ENCODE measurements at regions not wholly inside any gene's neighbourhood (a gene's known extent, or its start where the extent isn't known, plus 50 kb on each side); places are given as distances from the start of the nearest gene placed in this dataset.
A peak's percentile ranks its signal among the peaks of the same experiment; 100 is the strongest.

DNA sequence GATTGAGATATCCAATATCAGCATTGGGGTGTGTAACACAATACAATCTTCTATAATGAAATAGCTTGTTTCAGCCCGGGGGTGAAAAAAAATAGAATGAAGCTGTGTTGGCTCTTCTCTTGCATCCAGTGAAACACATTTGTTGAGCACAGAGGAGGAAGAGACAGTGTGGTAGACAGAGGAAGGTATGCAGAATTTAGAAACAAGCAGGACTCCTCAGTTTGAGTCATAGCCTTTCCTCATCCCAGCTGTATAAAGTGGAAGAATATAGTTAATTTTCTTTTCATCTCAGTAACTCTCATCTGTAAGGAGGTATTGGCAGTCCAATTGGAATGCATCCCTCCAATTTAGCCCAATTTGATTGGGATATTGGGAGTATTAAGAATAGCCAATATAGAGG is 302.2 kb upstream of the VLDLR start:
- no peak for DNase-seq

DNA sequence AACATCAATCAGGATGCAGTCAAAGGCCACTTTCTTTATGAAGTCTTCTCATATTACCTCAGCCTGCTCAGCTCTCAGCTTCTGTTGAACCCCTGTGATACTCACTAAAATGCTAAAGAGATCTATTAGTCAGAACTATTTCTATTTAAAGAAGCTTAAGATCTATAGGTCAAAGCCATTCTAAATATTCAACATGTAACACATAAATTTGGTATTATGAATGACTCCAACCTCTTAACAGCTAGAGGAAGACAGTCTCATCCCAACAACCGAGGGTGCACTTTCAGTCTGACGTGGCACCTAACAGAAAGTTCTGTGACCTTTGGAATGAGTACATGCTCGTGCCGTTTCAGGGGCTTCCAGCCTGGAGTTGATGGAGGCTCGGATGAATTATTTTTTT is 301.5 kb upstream of the VLDLR start:
- no peak for DNase-seq

DNA sequence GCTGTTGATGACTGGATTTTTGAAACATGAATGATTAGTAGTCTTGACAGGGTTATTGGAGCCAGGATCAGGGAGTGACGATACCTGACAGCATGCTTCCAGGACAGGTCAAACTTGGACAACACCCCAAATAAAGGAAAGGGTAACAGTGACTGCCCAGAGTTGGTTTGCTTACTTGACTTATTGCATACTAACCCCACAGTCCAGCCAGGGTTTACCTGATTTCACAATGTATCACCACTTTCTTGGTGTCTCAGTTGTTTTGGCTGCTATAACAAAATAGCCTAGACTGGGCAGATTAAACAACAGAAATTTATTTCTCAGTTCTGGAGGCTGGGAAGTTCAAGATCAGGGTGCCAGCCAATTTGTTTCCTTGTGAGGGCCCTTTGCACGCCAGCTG is 301.0 kb upstream of the VLDLR start:
- DNase-seq, result no peak

DNA sequence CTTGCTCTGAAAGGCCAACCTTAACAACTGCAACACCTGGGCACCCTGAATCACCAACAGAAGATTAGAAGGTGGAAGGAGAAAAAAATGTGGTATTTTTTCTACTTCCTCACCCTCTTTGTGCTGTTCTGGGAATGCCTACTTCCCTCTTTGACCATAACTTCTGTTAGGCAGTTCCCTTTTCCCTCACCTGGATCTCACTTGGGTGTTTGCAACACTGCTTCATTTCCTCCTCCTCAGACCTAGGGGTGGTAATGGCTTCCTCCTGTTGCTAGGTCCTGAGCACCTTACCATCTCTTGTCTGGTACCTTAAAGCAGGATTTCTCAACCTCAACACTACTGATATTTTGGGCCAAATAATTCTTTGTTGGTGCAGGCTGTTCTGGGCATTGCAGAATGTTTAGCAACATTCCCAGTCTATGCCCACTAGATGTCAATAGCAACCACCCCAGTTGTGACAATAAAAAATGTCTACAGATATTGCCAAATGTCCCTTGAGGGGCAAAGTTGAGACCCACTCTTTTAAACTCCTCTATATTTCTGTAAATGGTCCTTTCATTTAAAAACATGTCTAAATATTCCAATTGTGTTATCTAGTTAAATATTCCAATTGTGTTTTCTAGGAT is 300.0 kb upstream of the VLDLR start:
- DNase-seq, result no peak

DNA sequence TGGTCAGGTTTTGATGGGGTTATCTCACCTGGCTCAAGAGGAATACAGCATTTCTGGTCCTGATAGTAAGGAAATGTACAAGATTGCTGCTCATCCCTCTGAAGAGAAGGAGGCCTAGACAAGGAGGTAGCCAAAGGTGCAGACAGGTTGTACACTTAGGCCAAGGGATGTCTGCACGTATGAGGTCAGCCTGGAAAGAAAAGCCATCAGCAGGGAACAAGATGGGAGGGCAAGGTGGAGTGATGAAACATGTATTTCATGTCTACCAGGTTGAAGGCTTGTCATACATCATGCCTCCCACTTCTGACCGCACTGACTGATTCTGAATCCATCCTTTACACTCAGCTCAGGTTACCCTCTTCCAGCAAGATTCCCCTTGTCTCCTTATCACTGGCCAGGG is 296.8 kb upstream of the VLDLR start:
- no peak for DNase-seq

DNA sequence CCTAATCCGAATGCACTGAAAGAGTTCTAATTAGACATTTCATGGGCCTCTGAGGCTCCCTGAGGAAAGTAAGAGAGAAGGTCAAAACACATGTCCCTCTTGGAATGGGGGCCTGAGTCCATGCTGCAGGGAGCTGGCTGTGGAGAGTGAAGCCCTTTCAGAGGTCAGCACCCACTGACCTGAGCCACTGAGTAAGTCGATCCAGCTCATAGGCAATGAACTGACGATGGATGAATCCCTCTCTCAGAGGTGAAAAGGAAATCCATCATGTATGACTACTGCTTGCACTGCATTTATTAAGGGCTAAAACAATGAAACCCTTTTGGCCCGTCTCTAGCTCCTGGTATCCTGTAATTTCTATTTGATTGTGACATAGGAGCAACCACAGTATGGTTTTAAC is 288.9 kb upstream of the VLDLR start:
- no peak for DNase-seq

DNA sequence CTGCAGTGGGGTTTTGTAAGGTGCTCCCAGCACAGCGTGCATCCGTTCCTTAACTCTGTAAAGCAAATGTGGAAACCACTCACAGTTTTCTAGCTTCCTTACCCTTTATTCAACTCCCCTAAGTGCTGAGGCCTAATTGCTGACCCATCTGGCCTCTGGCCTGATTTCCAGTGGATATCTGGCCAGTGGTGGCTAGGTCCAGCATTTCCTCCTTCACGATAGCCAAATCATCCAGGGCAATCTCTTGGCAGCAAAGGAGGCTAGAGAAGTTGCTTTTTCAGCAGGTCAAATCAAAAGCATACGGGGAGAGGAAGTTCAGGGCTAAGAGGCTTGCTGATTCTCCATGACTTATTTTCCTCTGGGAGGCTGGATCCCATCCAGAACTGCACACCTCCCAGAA is 286.3 kb upstream of the VLDLR start:
- no peak for DNase-seq

DNA sequence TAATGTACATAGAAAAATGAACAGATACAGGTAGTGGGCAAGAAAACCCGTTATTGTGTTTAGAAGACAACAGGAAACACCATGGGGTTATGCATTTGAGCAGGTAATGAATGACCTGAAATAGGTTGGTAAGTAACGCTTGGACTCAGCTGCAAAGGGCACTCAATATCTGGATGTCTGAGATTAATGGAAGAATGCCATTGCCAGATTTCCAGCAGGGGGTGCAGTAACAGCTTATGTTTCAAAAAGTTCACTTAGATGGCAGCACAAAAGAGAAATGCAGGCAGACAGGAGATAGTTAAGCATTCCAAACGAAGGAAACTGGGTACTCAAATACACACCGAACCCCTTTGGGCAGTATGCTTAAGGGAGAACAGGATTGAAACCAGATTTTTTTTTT is 285.5 kb upstream of the VLDLR start:
- peak in 1 of 2 experiments; percentile 32 for DNase-seq

DNA sequence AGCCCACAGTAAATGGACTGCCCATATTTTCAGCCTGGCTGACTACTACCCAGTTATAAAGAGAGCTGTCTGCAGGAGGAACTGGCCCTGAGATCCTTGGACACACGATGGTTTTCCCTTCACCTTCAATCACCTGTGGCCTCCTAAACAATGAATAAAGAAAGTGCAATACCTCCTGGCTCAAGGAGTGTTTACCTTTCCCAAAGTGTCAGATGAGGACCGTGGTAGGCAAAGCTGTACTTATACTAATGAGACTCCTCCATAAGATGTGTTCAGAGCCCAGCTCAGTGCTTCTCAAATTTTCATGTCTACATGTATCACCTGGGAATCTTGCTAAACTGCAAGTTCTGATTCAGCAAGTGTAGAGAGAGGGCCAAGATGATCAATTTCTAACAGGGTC is 284.5 kb upstream of the VLDLR start:
- no peak for DNase-seq

DNA sequence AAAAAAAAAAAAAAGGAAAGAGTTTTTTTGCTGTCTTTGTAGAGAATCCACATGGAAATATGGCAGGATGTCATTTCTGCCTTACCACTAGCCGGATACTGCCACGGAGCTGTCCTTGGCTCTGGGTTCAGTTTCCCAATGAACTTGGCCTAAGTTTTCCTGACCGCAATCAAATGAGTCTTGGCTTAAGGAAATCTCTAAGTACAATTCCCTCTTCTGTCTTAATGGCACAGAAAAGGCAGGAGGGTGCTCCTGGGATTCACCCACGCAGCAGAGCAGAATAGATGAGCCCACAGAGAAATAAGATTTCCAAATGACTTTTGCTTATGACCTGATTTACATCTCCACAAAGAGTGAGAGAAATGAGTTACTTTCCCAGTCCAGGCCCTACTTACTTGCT is 284.0 kb upstream of the VLDLR start:
- DNase-seq, result no peak

DNA sequence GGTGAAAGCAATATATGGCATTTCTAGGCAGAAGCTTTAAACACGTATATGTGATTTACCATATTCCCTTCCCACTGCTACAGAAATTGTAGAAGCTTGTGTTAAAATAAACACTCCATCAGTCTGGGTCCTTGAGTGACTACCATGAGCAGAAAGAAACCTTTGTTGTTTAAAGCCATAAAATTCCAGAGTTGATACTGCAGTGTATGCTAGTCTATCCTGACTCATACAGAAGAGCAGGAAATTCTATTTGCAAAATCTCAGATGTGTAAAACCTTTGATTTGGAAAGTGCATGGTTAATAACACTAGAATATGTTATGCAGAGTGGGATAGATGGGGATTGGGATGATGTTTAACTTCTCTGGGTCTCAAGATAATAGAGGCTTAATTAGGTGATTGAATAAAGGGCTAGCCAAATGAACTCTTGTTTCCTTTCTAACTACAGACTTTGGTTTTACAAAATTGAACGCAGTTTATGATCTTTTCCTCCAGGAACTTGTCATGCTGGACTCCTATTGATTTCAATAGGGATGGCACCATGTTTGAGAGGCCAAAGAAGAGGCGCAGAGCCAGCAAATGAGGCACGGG is 282.7 kb upstream of the VLDLR start:
- DNase-seq, result no peak

DNA sequence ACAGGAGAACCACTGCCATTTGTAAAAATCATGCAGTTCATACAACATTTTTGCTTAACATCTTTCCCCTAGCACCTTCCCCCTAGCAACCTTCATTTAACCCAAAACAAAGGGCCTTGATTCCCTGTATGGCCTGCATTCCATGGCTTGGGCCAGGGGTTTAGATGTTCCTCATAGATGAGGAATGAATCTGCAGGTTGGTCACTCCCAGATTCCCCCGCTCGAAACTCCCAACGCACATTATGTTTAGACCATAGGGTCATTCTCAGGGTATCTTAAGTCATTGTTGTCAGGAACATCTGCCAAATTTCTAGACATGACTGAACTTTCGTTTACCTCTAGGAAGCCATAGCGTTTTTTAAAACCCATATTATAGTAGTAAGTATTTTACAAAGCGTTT is 282.2 kb upstream of the VLDLR start:
- DNase-seq, result no peak

DNA sequence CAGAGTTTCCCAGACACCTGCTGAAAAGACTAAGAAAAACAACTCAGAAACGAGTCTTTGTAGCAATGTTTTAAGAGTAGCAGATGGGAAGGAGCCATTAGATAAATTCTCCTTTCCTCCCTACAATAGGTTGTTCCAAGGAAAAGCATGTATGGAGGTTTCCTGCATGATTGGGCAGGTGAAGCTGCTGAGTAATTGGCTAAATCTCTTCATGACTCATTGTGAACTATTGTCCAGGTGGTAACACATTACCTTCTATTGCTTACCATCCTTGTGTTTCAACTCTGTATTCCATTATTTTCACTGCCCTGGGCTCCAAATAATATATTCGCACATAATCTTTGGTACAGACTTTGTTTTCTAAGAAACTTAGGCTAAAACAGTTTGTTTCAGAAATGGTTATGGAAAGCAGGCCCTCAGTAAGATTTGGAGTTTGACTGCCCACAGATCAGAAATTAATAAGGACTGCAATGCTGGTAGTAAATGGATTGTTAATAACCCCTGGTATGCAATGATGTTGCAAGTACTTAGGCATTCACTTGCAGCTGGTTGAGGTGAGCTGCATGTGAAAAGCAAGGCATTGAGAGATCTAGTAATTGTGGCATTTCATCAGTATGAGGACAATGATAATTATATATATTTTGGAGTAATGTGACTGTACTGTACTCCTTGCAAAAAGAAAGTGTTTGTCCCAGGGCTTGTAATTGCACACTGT is 281.4 kb upstream of the VLDLR start:
- DNase-seq, result no peak

DNA sequence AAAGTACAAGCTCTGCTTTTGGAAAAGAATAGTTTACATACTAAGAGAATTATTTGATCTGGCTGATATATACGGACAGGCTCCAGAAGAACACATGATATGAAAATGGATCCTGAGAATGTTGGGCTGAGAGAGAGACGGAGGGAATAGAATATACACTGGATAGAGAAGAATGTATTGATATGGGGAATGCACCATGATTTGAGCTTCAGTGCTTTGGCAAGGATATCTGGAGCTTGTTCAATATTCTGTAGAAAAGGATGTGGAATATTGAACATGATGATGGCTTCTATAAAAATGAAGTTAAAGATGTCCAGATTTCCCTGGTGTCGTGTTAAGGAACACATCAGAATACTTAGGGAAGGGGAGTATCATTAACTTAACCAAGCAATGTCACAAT is 280.5 kb upstream of the VLDLR start:
- DNase-seq, result no peak

DNA sequence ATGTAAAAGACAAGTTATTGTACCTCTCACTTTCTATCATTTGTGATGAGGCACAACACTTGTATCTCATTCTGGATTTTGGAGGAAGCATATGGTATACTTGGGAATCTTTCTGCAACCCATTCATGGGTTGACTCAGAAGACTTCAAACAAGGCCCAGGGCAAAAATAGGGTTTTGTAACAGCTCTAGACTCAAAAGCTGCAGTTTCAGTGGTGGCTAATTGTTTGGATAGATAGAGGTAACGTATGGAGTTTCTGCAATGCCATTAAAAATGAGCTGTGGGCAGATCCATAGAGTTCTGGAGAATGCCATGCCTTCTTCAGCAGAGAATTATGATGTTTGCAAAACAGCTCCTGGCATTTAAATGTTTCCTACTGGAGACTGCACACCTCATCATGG is 279.6 kb upstream of the VLDLR start:
- DNase-seq, result no peak

DNA sequence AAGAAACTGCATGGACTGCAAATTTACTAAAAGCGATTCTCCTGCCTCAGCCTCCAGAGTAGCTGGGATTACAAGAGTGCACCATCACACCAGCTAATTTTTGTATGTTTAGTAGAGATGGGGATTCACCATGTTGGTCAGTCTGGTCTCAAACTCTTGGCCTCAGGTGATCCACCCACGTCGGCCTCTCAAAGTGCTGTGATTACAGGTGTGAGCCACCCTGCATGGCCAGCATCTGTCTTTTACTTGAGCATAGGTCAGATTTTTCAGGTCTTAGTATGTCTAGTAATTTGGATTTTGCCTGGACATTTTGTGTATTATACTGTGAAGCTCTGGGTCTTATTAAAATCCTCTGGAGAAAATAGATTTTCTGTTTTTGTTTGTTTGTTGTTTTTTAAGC is 277.8 kb upstream of the VLDLR start:
- no peak for DNase-seq

DNA sequence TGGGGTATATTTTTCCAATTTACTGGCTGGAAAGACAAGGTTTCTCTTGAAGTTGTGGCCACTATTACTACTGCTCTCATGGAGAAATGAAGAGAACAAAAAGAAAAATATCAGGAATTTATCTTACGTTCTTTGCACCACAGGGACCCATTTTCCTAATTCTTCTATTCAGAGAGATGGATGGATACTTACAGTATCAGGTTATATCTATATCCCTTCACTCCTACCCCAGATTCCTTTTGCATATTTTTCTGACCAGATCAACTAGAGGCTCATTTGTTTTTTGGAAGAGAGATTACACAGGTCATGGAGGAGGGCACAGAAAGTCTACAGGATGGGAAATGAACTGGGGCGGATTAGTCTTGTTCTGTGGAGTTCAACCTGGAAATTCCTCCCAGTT is 277.2 kb upstream of the VLDLR start:
- no peak for DNase-seq

DNA sequence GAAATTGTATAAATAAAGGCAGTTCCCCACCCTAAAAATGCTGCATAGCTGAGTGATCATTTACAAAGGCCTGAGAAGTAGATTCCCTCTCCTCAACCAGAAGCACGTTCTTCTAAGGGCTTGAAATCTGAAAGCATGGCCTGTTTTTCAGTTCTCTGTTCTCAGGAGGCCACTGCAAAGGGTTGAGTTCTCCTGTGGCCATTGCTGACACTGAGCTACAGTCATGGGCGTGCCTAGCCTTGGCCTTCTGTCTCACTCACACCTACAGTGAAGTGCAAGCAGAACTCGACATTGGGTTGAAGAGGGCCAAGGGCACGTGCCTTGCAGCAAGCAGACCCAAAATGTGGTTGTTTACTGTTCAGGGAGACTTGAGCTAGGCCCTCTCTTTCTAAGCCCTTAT is 276.6 kb upstream of the VLDLR start:
- DNase-seq, result no peak

DNA sequence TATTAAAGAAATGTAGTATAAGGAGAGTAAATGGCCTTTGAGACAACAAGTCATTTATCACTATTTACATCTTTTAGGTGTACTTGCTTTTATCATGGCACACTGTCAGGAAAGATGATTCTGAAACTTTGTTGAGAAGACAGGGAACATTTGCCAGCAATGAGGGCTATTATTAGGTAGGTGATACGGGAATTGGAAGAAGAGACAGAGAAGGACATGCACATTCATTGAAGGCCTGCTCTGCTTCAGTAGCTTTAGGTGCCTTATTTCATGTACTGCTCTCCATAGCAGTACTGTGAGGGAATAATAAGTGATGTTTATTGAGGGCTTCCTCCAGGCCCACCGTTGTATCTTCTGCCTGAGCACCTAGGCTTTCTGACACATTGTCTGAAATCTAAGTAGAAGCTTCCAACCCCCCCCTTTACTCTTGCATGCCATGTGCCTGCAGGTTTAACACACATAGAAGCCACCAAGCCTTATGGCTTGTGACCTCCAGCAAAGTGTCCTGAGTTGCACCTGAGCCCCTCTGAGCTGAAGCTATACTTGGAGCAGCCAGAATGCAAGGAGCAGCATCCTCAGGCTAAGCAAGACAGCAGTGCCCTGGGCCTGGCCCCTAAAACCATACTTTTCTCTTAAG is 275.2 kb upstream of the VLDLR start:
- no peak for DNase-seq

DNA sequence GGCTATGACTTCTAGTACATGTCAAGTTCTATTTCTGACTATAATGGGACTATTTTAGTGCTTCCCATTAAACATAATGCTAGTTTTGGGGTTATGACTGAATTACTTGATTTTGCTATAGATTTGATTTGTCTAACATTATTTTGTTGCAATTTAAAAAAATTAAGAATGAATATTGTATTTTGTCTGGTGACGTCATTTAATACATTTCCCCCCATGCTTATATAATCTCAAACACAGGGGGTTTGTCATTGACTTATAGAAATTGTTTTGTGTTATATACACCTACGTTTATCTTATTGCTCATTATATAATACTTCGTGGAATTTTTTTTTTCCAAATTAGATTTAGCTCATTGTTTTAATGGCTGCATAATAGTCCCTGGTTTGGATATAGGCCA is 270.3 kb upstream of the VLDLR start:
- DNase-seq, result no peak

DNA sequence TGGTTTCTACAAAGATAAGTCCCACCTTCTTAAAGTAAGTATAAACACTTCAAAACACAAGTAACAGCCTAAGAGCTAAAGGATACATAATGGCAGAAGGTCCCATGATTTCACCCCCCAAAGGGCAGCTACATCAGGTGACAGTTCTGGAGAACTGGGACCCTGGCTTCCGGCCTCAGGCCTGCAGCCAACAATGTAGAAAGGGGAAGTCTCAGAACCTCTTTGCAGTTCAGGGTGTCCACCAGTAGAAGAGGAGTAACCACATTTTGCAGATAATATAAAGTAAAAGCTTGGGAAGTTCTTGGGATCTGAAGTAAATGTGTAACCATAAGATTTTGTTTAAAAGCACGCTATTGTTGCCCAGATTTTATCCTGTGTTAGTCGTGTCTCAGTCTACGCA is 267.4 kb upstream of the VLDLR start:
- DNase-seq, result no peak

DNA sequence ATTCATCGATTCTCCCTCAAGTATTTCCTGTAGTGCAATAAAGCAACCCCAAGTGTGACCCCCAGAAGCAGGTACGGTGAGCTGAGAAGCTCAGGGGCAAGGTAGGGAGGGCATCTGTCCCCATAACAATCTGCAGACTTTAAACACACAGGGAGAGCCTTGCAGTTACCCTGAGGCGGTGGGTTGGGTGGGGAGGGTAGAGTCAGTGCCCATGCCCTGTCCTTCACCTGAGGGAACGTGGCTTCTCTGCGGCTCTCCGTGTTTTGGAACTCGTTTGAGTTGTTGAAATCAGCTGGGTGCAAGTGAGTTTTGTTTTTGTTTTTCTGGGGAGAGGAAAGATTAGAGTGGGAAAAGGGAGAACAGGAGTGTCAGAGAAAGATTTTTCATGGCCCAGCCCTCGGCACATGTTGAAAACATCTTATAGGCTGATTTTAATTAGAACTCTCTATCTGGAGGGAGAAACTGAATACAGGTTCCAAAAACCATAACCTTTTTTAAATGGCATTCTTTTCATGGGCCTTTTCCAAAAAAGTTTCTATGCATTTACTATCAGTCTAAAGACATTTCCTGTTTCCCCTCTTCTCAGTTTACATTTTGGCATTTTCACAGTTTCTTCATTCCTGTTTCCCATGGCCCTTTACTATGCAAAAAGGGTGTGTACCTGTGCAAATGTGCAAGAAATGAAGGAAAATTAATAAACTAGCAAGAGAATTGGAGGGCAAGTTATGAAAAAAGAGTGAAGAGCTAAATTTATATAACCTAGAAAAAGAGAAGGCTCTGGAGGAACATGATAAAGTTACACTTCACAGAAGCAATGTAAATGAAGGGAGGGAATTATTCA is 266.5 kb upstream of the VLDLR start:
- no peak for DNase-seq

DNA sequence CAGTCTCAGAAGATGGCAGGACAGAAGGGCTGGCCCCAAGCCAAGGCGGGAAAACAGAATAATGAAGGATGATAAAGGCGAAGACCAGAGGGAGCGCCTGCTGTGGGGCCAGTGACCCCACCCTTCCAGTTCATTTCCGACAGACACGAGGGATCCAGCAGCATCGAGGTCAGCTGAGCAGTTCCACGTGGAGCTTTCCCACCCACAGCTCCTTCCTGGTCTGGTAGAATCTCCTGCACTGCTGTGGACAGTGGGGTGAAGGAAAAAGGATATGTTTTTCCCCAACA is 265.9 kb upstream of the VLDLR start:
- no peak for DNase-seq
